Uterus (tissue), 2 donors: ENCODE measurements at regions not wholly inside any gene's neighbourhood (a gene's known extent, or its start where the extent isn't known, plus 50 kb on each side); places are given as distances from the start of the nearest gene placed in this dataset.

ENCODE experiments used
- POLR2A ChIP-seq, 2 donors: fragments of 450-650 bp; IDR thresholded peaks; one replicate each; pipeline ENCODE4 v1.6.1; 2016; ENCODE audit warnings: antibody characterized with exemption in 2 of 2, mild to moderate bottlenecking in 1 of 2, moderate library complexity in 1 of 2
- TF ChIP-seq, protein P1 (sequence below), 4 experiments: fragments of 200-600 bp in 2 of 4; fragments of 450-650 bp in 2 of 4; sonication (generic) in 2 of 4; IDR thresholded peaks; one replicate each; pipeline ENCODE4 v1.5.1; 2016 to 2019; ENCODE audit warnings: antibody characterized with exemption in 4 of 4, mild to moderate bottlenecking in 2 of 4, moderate library complexity in 1 of 4

DNA sequence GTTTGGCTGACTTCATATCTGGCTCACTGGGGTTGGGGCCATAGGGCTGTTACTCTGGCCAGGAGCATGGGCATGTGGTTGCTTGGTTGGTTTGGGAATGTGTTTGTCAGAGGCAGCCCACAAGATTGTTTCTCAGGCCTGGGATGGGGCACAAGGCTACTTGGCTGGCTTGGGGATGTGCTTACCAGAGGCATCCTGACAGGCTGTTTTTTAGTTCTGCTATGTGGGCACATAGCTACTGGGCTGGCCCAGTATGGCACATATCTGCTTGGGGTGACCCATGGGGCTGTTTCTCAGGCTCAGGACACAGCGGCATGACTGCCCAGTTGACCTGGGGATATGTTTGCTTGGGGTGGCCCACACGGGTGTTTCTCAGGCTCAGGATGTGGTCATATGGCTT is 94.6 kb upstream of the PGR start:
- TF ChIP-seq, protein P1, sequence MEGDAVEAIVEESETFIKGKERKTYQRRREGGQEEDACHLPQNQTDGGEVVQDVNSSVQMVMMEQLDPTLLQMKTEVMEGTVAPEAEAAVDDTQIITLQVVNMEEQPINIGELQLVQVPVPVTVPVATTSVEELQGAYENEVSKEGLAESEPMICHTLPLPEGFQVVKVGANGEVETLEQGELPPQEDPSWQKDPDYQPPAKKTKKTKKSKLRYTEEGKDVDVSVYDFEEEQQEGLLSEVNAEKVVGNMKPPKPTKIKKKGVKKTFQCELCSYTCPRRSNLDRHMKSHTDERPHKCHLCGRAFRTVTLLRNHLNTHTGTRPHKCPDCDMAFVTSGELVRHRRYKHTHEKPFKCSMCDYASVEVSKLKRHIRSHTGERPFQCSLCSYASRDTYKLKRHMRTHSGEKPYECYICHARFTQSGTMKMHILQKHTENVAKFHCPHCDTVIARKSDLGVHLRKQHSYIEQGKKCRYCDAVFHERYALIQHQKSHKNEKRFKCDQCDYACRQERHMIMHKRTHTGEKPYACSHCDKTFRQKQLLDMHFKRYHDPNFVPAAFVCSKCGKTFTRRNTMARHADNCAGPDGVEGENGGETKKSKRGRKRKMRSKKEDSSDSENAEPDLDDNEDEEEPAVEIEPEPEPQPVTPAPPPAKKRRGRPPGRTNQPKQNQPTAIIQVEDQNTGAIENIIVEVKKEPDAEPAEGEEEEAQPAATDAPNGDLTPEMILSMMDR (IDR thresholded peaks at IDR 0.05), result no peak
- no peak for TF ChIP-seq POLR2A (IDR thresholded peaks at IDR 0.05)
